ENCODE measurements at regions not wholly inside any gene's neighbourhood (a gene's known extent, or its start where the extent isn't known, plus 50 kb on each side); places are given as distances from the start of the nearest gene placed in this dataset.

DNA sequence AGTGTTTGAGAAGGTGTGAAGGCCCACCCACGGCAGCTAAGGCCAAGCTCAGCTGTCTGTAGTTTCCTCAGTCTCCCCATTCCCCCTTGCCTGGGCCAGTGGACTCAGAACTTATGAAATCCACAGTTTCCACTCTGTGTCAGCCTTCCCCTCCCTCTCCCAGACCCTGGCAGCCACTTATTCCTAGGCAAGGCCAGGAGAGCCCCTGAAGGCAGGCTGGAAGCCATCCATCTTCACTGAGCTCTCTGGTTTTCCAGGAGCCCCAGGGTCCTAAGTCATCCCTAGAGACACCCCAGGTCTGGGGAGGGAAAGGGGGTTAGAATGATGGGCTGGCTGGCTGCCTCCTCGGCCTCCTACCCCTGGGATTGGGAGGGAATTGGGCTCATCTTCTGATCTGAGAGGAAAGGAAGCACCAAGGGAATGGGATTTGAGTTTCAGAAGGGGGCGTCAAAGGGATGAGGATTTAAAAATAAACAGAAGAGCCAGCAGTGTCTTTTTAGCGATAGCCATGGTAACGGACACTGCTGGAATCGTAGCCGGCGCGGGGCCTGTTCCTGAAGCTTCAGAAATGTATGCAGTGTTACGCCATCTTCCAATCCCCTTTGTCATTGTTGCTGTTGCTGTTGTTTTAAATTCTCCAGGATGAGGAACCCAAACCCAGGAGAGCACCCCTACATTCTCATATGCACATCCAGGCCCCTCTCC lies 561.1 kb upstream of the CADM1 start:
- Histone ChIP-seq H3K4me1 (no peaks in the 10 kb centered on the region), H3K4me3 (no peak overlapping the region), H3K9me3 (no peaks in the 10 kb centered on the region), H3K27ac (no peak overlapping the region), H3K27me3 (no peaks in the 10 kb centered on the region), H3K36me3 (no peaks in the 10 kb centered on the region)
- TF ChIP-seq POLR2AphosphoS5 (IDR thresholded peaks at IDR 0.05; ENCODE audit: insufficient read depth in 1 of 2, low read depth in 1 of 2) (no peak), POLR2A (IDR thresholded peaks at IDR 0.05) (no peak)
- TF ChIP-seq, protein P1, sequence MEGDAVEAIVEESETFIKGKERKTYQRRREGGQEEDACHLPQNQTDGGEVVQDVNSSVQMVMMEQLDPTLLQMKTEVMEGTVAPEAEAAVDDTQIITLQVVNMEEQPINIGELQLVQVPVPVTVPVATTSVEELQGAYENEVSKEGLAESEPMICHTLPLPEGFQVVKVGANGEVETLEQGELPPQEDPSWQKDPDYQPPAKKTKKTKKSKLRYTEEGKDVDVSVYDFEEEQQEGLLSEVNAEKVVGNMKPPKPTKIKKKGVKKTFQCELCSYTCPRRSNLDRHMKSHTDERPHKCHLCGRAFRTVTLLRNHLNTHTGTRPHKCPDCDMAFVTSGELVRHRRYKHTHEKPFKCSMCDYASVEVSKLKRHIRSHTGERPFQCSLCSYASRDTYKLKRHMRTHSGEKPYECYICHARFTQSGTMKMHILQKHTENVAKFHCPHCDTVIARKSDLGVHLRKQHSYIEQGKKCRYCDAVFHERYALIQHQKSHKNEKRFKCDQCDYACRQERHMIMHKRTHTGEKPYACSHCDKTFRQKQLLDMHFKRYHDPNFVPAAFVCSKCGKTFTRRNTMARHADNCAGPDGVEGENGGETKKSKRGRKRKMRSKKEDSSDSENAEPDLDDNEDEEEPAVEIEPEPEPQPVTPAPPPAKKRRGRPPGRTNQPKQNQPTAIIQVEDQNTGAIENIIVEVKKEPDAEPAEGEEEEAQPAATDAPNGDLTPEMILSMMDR (IDR thresholded peaks at IDR 0.05): no peak
- DNase-seq (ENCODE audit: extremely low spot score in 2 of 2): no peak
- intact Hi-C loops (cut with DNase I): no loop called here

DNA sequence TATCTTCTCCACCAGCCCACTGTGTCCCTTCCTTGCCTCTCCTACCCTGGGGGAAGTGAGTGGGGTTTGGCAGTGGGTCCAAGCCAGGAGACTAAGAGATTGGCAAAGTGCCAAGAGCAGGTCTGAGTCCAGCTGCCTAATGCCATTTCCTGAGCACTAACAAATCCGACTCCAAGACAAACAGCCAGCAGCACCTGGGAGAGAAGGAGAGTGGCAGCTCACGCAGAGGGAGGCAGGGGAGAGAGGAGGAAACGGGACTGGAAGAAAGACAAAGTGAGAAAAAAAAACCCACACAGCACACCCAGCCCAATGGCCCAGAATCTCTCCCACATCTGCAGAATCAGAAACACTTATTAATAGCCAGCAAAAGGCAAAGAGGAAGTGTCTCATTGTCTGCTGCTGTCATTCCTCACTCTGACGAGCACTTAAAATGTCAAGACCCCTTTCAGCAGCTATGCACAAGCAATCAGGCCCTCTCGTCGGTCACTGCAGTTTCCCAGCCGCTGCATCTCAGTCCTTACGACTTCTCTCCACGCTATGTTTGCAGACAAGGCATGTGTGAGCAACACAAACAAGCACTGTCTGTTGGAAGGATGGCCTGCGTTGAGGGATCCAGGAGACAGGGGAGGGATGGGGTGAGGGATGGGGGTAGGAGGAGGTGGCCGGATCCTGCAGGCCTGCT lies 558.4 kb upstream of the CADM1 start:
- no peak overlapping the region for H3K4me3 ChIP-seq
- no peak overlapping the region for H3K27ac ChIP-seq
- no peak for TF ChIP-seq POLR2AphosphoS5 (IDR thresholded peaks at IDR 0.05; ENCODE audit: insufficient read depth in 1 of 2, low read depth in 1 of 2)
- TF ChIP-seq POLR2A (IDR thresholded peaks at IDR 0.05): no peak
- TF ChIP-seq, protein P1 (IDR thresholded peaks at IDR 0.05): no peak
- no peaks in the 10 kb centered on the region for H3K9me3 ChIP-seq
- intact Hi-C loops (cut with DNase I): no loop called here
- no peaks in the 10 kb centered on the region for H3K4me1 ChIP-seq
- H3K27me3 ChIP-seq: no peaks in the 10 kb centered on the region
- DNase-seq (ENCODE audit: extremely low spot score in 2 of 2): no peak
- H3K36me3 ChIP-seq: no peaks in the 10 kb centered on the region

DNA sequence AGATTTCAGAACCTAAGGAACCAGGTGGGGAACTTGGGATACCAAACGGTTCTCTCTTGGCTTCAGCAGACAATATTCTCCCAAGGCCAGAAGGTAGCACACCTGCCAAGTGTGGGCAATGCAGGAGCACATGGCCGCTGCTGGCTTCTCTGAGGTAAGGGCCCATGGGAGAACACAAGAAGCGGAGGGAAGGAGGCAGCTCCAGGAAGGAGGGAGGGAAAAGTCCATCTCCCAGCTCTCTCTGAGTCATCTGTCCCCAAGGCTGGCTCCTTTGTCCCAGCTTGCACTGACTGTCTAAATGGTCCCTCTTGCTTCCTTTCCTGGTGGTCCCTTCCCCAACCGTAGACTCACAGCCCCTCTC lies 557.9 kb upstream of the CADM1 start:
- intact Hi-C loops (cut with DNase I): no loop called here
- H3K4me3 ChIP-seq: no peak overlapping the region
- no peaks in the 10 kb centered on the region for H3K36me3 ChIP-seq
- DNase-seq (ENCODE audit: extremely low spot score in 2 of 2): no peak
- no peaks in the 10 kb centered on the region for H3K27me3 ChIP-seq
- TF ChIP-seq POLR2AphosphoS5 (IDR thresholded peaks at IDR 0.05; ENCODE audit: insufficient read depth in 1 of 2, low read depth in 1 of 2): no peak
- TF ChIP-seq, protein P1 (IDR thresholded peaks at IDR 0.05): no peak
- TF ChIP-seq POLR2A (IDR thresholded peaks at IDR 0.05): no peak
- no peaks in the 10 kb centered on the region for H3K4me1 ChIP-seq
- H3K9me3 ChIP-seq: no peaks in the 10 kb centered on the region
- H3K27ac ChIP-seq: no peak overlapping the region

DNA sequence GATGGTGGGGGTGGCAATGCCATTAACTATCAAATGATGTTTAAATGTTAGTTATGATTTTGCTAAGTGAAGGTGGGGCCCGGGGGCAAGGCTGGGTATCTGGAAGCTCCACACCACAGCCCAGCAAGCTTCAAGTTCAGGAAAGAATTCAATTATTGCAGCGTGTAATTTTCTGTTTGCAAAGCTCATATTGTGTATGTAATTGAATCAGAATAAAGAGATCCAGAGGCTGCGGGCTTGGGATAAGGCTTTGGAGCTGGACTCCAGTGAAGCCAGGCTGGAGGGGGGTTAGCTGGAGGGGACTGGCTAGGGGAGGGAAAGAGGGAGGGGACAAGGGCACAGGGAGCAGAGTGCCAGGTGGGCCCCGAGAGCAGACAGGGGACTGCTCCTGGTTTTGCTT lies 557.1 kb upstream of the CADM1 start:
- no peak overlapping the region for H3K27ac ChIP-seq
- no peaks in the 10 kb centered on the region for H3K27me3 ChIP-seq
- TF ChIP-seq POLR2AphosphoS5 (IDR thresholded peaks at IDR 0.05; ENCODE audit: insufficient read depth in 1 of 2, low read depth in 1 of 2) (no peak), POLR2A (IDR thresholded peaks at IDR 0.05) (no peak)
- TF ChIP-seq, protein P1 (IDR thresholded peaks at IDR 0.05): no peak
- DNase-seq (ENCODE audit: extremely low spot score in 2 of 2): no peak
- intact Hi-C loops (cut with DNase I): no loop called here
- no peaks in the 10 kb centered on the region for H3K4me1 ChIP-seq
- H3K4me3 ChIP-seq: no peak overlapping the region
- no peaks in the 10 kb centered on the region for H3K9me3 ChIP-seq
- H3K36me3 ChIP-seq: no peaks in the 10 kb centered on the region

DNA sequence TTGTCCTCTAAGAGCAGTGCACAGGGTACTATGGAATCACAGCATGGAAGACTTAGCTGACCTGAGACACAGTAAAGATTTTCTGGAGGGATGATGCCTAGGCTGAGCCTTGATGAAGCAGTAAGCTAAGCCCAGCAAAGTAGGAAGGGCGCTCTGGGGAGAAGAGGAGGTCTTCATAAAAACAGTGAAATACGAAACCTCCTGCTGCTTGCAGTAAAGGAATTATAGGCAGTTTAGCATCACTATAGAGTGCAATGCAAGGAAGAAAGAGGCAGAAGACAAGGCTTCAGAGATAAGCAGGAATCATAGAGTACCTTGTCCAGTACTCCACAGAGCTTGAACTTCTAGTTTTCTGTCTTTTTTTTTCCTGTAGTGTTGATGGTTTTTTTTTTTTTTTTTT lies 555.7 kb upstream of the CADM1 start:
- Histone ChIP-seq H3K4me1 (no peaks in the 10 kb centered on the region), H3K36me3 (no peaks in the 10 kb centered on the region), H3K4me3 (no peak overlapping the region), H3K9me3 (no peaks in the 10 kb centered on the region), H3K27ac (no peak overlapping the region), H3K27me3 (no peaks in the 10 kb centered on the region)
- DNase-seq (ENCODE audit: extremely low spot score in 2 of 2): no peak
- intact Hi-C loops (cut with DNase I): no loop called here
- no peak for TF ChIP-seq POLR2A (IDR thresholded peaks at IDR 0.05)
- TF ChIP-seq, protein P1 (IDR thresholded peaks at IDR 0.05): no peak
- TF ChIP-seq POLR2AphosphoS5 (IDR thresholded peaks at IDR 0.05; ENCODE audit: insufficient read depth in 1 of 2, low read depth in 1 of 2): no peak
